Activated naive CD4-positive, alpha-beta T cell treated with anti-CD3 and anti-CD28 coated beads, Interleukin-2, amount 10 ng/mL, durations not matched to agents 7 days and 5 days (primary cell): ENCODE measurements at regions not wholly inside any gene's neighbourhood (a gene's known extent, or its start where the extent isn't known, plus 50 kb on each side); places are given as distances from the start of the nearest gene placed in this dataset.

ENCODE experiments used
- CTCF ChIA-PET: fragments of 350-600 bp; sonication (Branson Sonifier 250); formaldehyde crosslinking; loops from one replicate; lab custom pipeline; 2021; ENCODE audit warnings: antibody characterized with exemption; lab: Charles Lee
- DNase-seq: peaks from one replicate; pipeline ENCODE4 v3.0.0-alpha.2; 2020
- H3K27ac Mint-ChIP-seq: one replicate; pipeline ENCODE4 v1.8.0; 2021; ENCODE audit warnings: mild to moderate bottlenecking, moderate library complexity, mixed read lengths
- H3K27me3 Mint-ChIP-seq: one replicate; pipeline ENCODE4 v1.8.0; 2021; ENCODE audit warnings: mild to moderate bottlenecking, mixed read lengths
- H3K36me3 Mint-ChIP-seq: one replicate; pipeline ENCODE4 v1.8.0; 2021; ENCODE audit warnings: mixed read lengths
- H3K4me1 Mint-ChIP-seq: one replicate; pipeline ENCODE4 v1.8.0; 2021; ENCODE audit warnings: mixed read lengths
- H3K4me3 Mint-ChIP-seq: one replicate; pipeline ENCODE4 v1.8.0; 2021; ENCODE audit warnings: mild to moderate bottlenecking, moderate library complexity, mixed read lengths
- H3K9me3 Mint-ChIP-seq: one replicate; pipeline ENCODE4 v1.8.0; 2021; ENCODE audit warnings: mixed read lengths

- Mint-ChIP-seq H3K36me3 (no peaks in the 10 kb centered on the region), H3K4me3 (no peak overlapping the region), H3K9me3 (no peaks in the 10 kb centered on the region), H3K27me3 (no peaks in the 10 kb centered on the region), H3K4me1 (no peaks in the 10 kb centered on the region), H3K27ac (no peak overlapping the region)
- DNase-seq: no peak
- CTCF ChIA-PET: no interaction called here
These were observed 363.6 kb downstream of the NR2F2 start for GRCh38 chr15:96693990-96694517.

- H3K4me3 Mint-ChIP-seq: no peak overlapping the region
- no peak for DNase-seq
- H3K4me1 Mint-ChIP-seq: no peaks in the 10 kb centered on the region
- no peaks in the 10 kb centered on the region for H3K27me3 Mint-ChIP-seq
- H3K36me3 Mint-ChIP-seq: no peaks in the 10 kb centered on the region
- H3K9me3 Mint-ChIP-seq: no peaks in the 10 kb centered on the region
- H3K27ac Mint-ChIP-seq: no peak overlapping the region
- CTCF ChIA-PET: no interaction called here
These were observed 364.9 kb downstream of the NR2F2 start for GRCh38 chr15:96695426-96695825.

- Mint-ChIP-seq H3K4me3 (no peak overlapping the region), H3K36me3 (no peaks in the 10 kb centered on the region), H3K9me3 (no peaks in the 10 kb centered on the region), H3K27ac (no peak overlapping the region), H3K27me3 (no peaks in the 10 kb centered on the region), H3K4me1 (no peaks in the 10 kb centered on the region)
- no peak for DNase-seq
- CTCF ChIA-PET: no interaction called here
These were observed 369.4 kb downstream of the NR2F2 start for GRCh38 chr15:96699871-96700401.

- CTCF ChIA-PET: no interaction called here
- no peaks in the 10 kb centered on the region for H3K4me1 Mint-ChIP-seq
- no peaks in the 10 kb centered on the region for H3K36me3 Mint-ChIP-seq
- H3K4me3 Mint-ChIP-seq: no peak overlapping the region
- H3K27ac Mint-ChIP-seq: no peak overlapping the region
- H3K9me3 Mint-ChIP-seq: no peaks in the 10 kb centered on the region
- no peak for DNase-seq
- H3K27me3 Mint-ChIP-seq: no peaks in the 10 kb centered on the region
These were observed 370.1 kb downstream of the NR2F2 start for GRCh38 chr15:96700555-96700954.

- CTCF ChIA-PET: no interaction called here
- DNase-seq: no peak
- Mint-ChIP-seq H3K4me1 (no peaks in the 10 kb centered on the region), H3K27ac (no peak overlapping the region), H3K36me3 (no peaks in the 10 kb centered on the region), H3K27me3 (no peaks in the 10 kb centered on the region), H3K9me3 (no peaks in the 10 kb centered on the region), H3K4me3 (no peak overlapping the region)
These were observed 370.9 kb downstream of the NR2F2 start for GRCh38 chr15:96701443-96701842.

- DNase-seq: no peak
- H3K9me3 Mint-ChIP-seq: no peaks in the 10 kb centered on the region
- no peak overlapping the region for H3K27ac Mint-ChIP-seq
- H3K36me3 Mint-ChIP-seq: no peaks in the 10 kb centered on the region
- H3K27me3 Mint-ChIP-seq: no peaks in the 10 kb centered on the region
- H3K4me1 Mint-ChIP-seq: no peaks in the 10 kb centered on the region
- no peak overlapping the region for H3K4me3 Mint-ChIP-seq
- CTCF ChIA-PET: no interaction called here
These were observed 371.4 kb downstream of the NR2F2 start for GRCh38 chr15:96701877-96702276.

GRCh38 chr15:96702589-96702988, 372.1 kb downstream of the NR2F2 start:
- Mint-ChIP-seq H3K27me3 (no peaks in the 10 kb centered on the region), H3K36me3 (no peaks in the 10 kb centered on the region), H3K4me3 (no peak overlapping the region), H3K27ac (no peak overlapping the region), H3K9me3 (no peaks in the 10 kb centered on the region), H3K4me1 (no peaks in the 10 kb centered on the region)
- CTCF ChIA-PET: no interaction called here
- DNase-seq: no peak

GRCh38 chr15:96703091-96703490, 372.6 kb downstream of the NR2F2 start:
- CTCF ChIA-PET: no interaction called here
- Mint-ChIP-seq H3K36me3 (no peaks in the 10 kb centered on the region), H3K27me3 (no peaks in the 10 kb centered on the region), H3K4me3 (no peak overlapping the region), H3K9me3 (no peaks in the 10 kb centered on the region), H3K4me1 (no peaks in the 10 kb centered on the region), H3K27ac (no peak overlapping the region)
- DNase-seq: no peak

GRCh38 chr15:96703794-96704550, 373.5 kb downstream of the NR2F2 start:
- CTCF ChIA-PET: no interaction called here
- Mint-ChIP-seq H3K27ac (no peak overlapping the region), H3K4me1 (no peaks in the 10 kb centered on the region), H3K27me3 (no peaks in the 10 kb centered on the region), H3K36me3 (no peaks in the 10 kb centered on the region), H3K4me3 (no peak overlapping the region), H3K9me3 (no peaks in the 10 kb centered on the region)
- no peak for DNase-seq

GRCh38 chr15:96716075-96716474, 385.6 kb downstream of the NR2F2 start:
- H3K4me1 Mint-ChIP-seq: no peaks in the 10 kb centered on the region
- no peak overlapping the region for H3K27ac Mint-ChIP-seq
- no peaks in the 10 kb centered on the region for H3K27me3 Mint-ChIP-seq
- H3K9me3 Mint-ChIP-seq: no peaks in the 10 kb centered on the region
- no peaks in the 10 kb centered on the region for H3K36me3 Mint-ChIP-seq
- CTCF ChIA-PET: no interaction called here
- no peak for DNase-seq
- no peak overlapping the region for H3K4me3 Mint-ChIP-seq

GRCh38 chr15:96716478-96716877, 386.0 kb downstream of the NR2F2 start:
- H3K4me1 Mint-ChIP-seq: no peaks in the 10 kb centered on the region
- no peak overlapping the region for H3K4me3 Mint-ChIP-seq
- H3K36me3 Mint-ChIP-seq: no peaks in the 10 kb centered on the region
- H3K9me3 Mint-ChIP-seq: peaks cover 2% of the 10 kb centered on the region
- CTCF ChIA-PET: no interaction called here
- H3K27me3 Mint-ChIP-seq: no peaks in the 10 kb centered on the region
- no peak overlapping the region for H3K27ac Mint-ChIP-seq
- no peak for DNase-seq

- H3K9me3 Mint-ChIP-seq: peaks cover 2% of the 10 kb centered on the region
- no peak overlapping the region for H3K4me3 Mint-ChIP-seq
- H3K36me3 Mint-ChIP-seq: no peaks in the 10 kb centered on the region
- CTCF ChIA-PET: no interaction called here
- H3K4me1 Mint-ChIP-seq: no peaks in the 10 kb centered on the region
- no peaks in the 10 kb centered on the region for H3K27me3 Mint-ChIP-seq
- no peak overlapping the region for H3K27ac Mint-ChIP-seq
- DNase-seq: no peak
These were observed 389.8 kb downstream of the NR2F2 start for GRCh38 chr15:96720251-96720650.

- H3K27ac Mint-ChIP-seq: no peak overlapping the region
- no peaks in the 10 kb centered on the region for H3K27me3 Mint-ChIP-seq
- H3K9me3 Mint-ChIP-seq: peaks cover 2% of the 10 kb centered on the region
- no peaks in the 10 kb centered on the region for H3K4me1 Mint-ChIP-seq
- H3K4me3 Mint-ChIP-seq: no peak overlapping the region
- no peak for DNase-seq
- CTCF ChIA-PET: no interaction called here
- H3K36me3 Mint-ChIP-seq: no peaks in the 10 kb centered on the region
These were observed 390.2 kb downstream of the NR2F2 start for GRCh38 chr15:96720656-96721055.

GRCh38 chr15:96728591-96728990, 398.1 kb downstream of the NR2F2 start:
- H3K9me3 Mint-ChIP-seq: peaks cover 1% of the 10 kb centered on the region
- no peaks in the 10 kb centered on the region for H3K4me1 Mint-ChIP-seq
- DNase-seq: no peak
- no peaks in the 10 kb centered on the region for H3K36me3 Mint-ChIP-seq
- CTCF ChIA-PET: no interaction called here
- H3K27me3 Mint-ChIP-seq: no peaks in the 10 kb centered on the region
- no peak overlapping the region for H3K4me3 Mint-ChIP-seq
- H3K27ac Mint-ChIP-seq: no peak overlapping the region

GRCh38 chr15:96732704-96733103, 402.2 kb downstream of the NR2F2 start:
- no peaks in the 10 kb centered on the region for H3K36me3 Mint-ChIP-seq
- H3K27ac Mint-ChIP-seq: no peak overlapping the region
- DNase-seq: no peak
- CTCF ChIA-PET: no interaction called here
- H3K4me1 Mint-ChIP-seq: no peaks in the 10 kb centered on the region
- peaks cover 1% of the 10 kb centered on the region for H3K9me3 Mint-ChIP-seq
- H3K4me3 Mint-ChIP-seq: no peak overlapping the region
- no peaks in the 10 kb centered on the region for H3K27me3 Mint-ChIP-seq
